CD14-positive monocyte (primary cell): ENCODE measurements at regions not wholly inside any gene's neighbourhood (a gene's known extent, or its start where the extent isn't known, plus 50 kb on each side); places are given as distances from the start of the nearest gene placed in this dataset.

ENCODE experiments used
- DNase-seq, 3 donors: peaks; one replicate each; pipeline ENCODE4 v3.0.0-alpha.2; 2011 to 2022
- H2AFZ ChIP-seq: 2 replicates; pipeline ENCODE4 v1.6.0; 2012; ENCODE audit warnings: mild to moderate bottlenecking, low read depth, low read length, inconsistent platforms; ENCODE audit not compliant: insufficient read depth, poor library complexity, severe bottlenecking
- H3K27ac ChIP-seq, 2 donors: 1 replicate in 1 of 2; 2 replicates in 1 of 2; pipeline ENCODE4 v1.5.1; 2012 to 2013; ENCODE audit warnings: low read length in 2 of 2, control low read depth in 1 of 2, inconsistent platforms in 1 of 2, low read depth in 1 of 2, mild to moderate bottlenecking in 1 of 2
- H3K27me3 ChIP-seq, 2 donors: one replicate each; pipeline versions ENCODE4 v1.6.0 to v1.6.1; 2011 to 2013; ENCODE audit warnings: low read length in 2 of 2; ENCODE audit not compliant: control insufficient read depth in 2 of 2, insufficient read depth in 2 of 2
- H3K36me3 ChIP-seq, 2 donors: replicated peaks in 1 of 2; 1 replicate in 1 of 2; 2 replicates in 1 of 2; pipeline versions ENCODE4 v1.5.1 to v1.6.1; 2012 to 2013; ENCODE audit warnings: low read length in 2 of 2, control low read depth in 1 of 2, inconsistent platforms in 1 of 2, mild to moderate bottlenecking in 1 of 2; ENCODE audit not compliant: insufficient read depth in 2 of 2, control insufficient read depth in 1 of 2
- H3K4me1 ChIP-seq, 2 donors: 1 replicate in 1 of 2; 2 replicates in 1 of 2; pipeline versions ENCODE4 v1.5.1 to v1.6.1; 2012 to 2013; ENCODE audit warnings: low read length in 2 of 2, control low read depth in 1 of 2, inconsistent platforms in 1 of 2, mild to moderate bottlenecking in 1 of 2, moderate library complexity in 1 of 2; ENCODE audit not compliant: insufficient read depth in 2 of 2, control insufficient read depth in 1 of 2
- H3K4me2 ChIP-seq: replicated peaks from 2 replicates; pipeline ENCODE3; 2012; ENCODE audit warnings: low read length, moderate library complexity, mild to moderate bottlenecking; ENCODE audit not compliant: poor library complexity, severe bottlenecking; ENCODE audit errors: extremely low read depth
- H3K4me3 ChIP-seq, 3 experiments: fragments of 200-600 bp in 1 of 3; sonication (generic) in 1 of 3; replicated peaks in 1 of 3; 1 replicate in 2 of 3; 2 replicates in 1 of 3; pipeline ENCODE4 v1.5.1; 2011 to 2013; ENCODE audit warnings: low read length in 3 of 3, mild to moderate bottlenecking in 3 of 3, control low read depth in 2 of 3, low read depth in 2 of 3, inconsistent platforms in 1 of 3, moderate library complexity in 1 of 3
- H3K79me2 ChIP-seq: 2 replicates; pipeline ENCODE4 v1.6.0; 2012; ENCODE audit warnings: mild to moderate bottlenecking, control low read depth, inconsistent platforms, low read length, moderate library complexity; ENCODE audit not compliant: insufficient read depth
- H3K9ac ChIP-seq: 2 replicates; pipeline ENCODE4 v1.6.0; 2017; ENCODE audit warnings: low read length, mild to moderate bottlenecking; ENCODE audit not compliant: insufficient read depth, poor library complexity, severe bottlenecking
- H3K9me3 ChIP-seq, 2 donors: replicated peaks in 1 of 2; 1 replicate in 1 of 2; 2 replicates in 1 of 2; pipeline versions ENCODE4 v1.5.1 to v1.6.1; 2012 to 2013; ENCODE audit warnings: low read length in 2 of 2, control low read depth in 1 of 2; ENCODE audit not compliant: control insufficient read depth in 1 of 2, insufficient read depth in 1 of 2
- H4K20me1 ChIP-seq: 2 replicates; pipeline ENCODE4 v1.6.0; 2012; ENCODE audit warnings: mild to moderate bottlenecking, low read length, control low read depth, moderate library complexity; ENCODE audit not compliant: insufficient read depth
- H3K27ac Mint-ChIP-seq, 7 donors: one replicate each; pipeline ENCODE4 v1.8.0; 2020; ENCODE audit warnings: mild to moderate bottlenecking in 7 of 7, mixed read lengths in 7 of 7, moderate library complexity in 6 of 7, inconsistent platforms in 2 of 7
- H3K27me3 Mint-ChIP-seq, 3 donors: one replicate each; pipeline ENCODE4 v1.8.0; 2021 to 2022; ENCODE audit warnings: low read depth in 3 of 3, mild to moderate bottlenecking in 3 of 3, mixed read lengths in 3 of 3, moderate library complexity in 3 of 3, inconsistent platforms in 1 of 3
- H3K36me3 Mint-ChIP-seq, 2 donors: one replicate each; pipeline ENCODE4 v1.8.0; 2020; ENCODE audit warnings: mixed read lengths in 2 of 2, inconsistent platforms in 1 of 2, mild to moderate bottlenecking in 1 of 2
- H3K4me1 Mint-ChIP-seq: one replicate; pipeline ENCODE4 v1.8.0; 2020; ENCODE audit warnings: mild to moderate bottlenecking, mixed read lengths
- H3K4me3 Mint-ChIP-seq, 2 donors: one replicate each; pipeline ENCODE4 v1.8.0; 2020; ENCODE audit warnings: mild to moderate bottlenecking in 2 of 2, mixed read lengths in 2 of 2, moderate library complexity in 1 of 2
- H3K9me3 Mint-ChIP-seq, 7 donors: one replicate each; pipeline ENCODE4 v1.8.0; 2020 to 2022; ENCODE audit warnings: mixed read lengths in 7 of 7, mild to moderate bottlenecking in 6 of 7, moderate library complexity in 6 of 7, inconsistent platforms in 2 of 7
- WGBS: methylation state at CpG from one replicate; pipeline ENCODE4 v1.1.5; 2013; ENCODE audit warnings: missing lambda C conversion rate; ENCODE audit not compliant: insufficient coverage; 5-methylcytosine and 5-hydroxymethylcytosine counted together
- intact Hi-C, 2 donors: fragments of 100-400 bp; cut with micrococcal nuclease; formaldehyde crosslinking; loops; one replicate each; pipeline versions ENCODE4 v1.15.0 to v1.15.1; 2023
- TF ChIP-seq, protein P1 (sequence below): fragments of 200-600 bp; IDR thresholded peaks from one replicate; pipeline ENCODE4 v1.8.0; 2022; ENCODE audit warnings: antibody characterized with exemption, mild to moderate bottlenecking

- H3K9ac ChIP-seq: peak overlapping the region; percentile 62
- peak overlapping the region; percentile 79 to 94 for H3K27ac ChIP-seq
- no peaks in the 10 kb centered on the region for H3K9me3 ChIP-seq
- TF ChIP-seq, protein P1, sequence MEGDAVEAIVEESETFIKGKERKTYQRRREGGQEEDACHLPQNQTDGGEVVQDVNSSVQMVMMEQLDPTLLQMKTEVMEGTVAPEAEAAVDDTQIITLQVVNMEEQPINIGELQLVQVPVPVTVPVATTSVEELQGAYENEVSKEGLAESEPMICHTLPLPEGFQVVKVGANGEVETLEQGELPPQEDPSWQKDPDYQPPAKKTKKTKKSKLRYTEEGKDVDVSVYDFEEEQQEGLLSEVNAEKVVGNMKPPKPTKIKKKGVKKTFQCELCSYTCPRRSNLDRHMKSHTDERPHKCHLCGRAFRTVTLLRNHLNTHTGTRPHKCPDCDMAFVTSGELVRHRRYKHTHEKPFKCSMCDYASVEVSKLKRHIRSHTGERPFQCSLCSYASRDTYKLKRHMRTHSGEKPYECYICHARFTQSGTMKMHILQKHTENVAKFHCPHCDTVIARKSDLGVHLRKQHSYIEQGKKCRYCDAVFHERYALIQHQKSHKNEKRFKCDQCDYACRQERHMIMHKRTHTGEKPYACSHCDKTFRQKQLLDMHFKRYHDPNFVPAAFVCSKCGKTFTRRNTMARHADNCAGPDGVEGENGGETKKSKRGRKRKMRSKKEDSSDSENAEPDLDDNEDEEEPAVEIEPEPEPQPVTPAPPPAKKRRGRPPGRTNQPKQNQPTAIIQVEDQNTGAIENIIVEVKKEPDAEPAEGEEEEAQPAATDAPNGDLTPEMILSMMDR: peak; percentile 94
- WGBS: 69% methylated on average over 8 of the region's 11 CpGs
- Mint-ChIP-seq H3K4me3 (no peak overlapping the region), H3K4me1 (peaks cover 47% of the 10 kb centered on the region), H3K27ac (peak overlapping the region; percentile 93 to 99 (median 96)), H3K27me3 (peaks cover 0 to 6% (median 0%) of the 10 kb centered on the region in 3 donors), H3K36me3 (no peaks in the 10 kb centered on the region), H3K9me3 (peaks cover 0 to 2% (median 0%) of the 10 kb centered on the region in 7 donors)
- H3K4me3 ChIP-seq: peak overlapping the region in 1 of 3 experiments; percentile 33
- no peak overlapping the region for H3K4me2 ChIP-seq
- no peaks in the 10 kb centered on the region for H3K79me2 ChIP-seq
- H3K4me1 ChIP-seq: peaks cover 48 to 53% of the 10 kb centered on the region in 2 donors
- DNase-seq: peak; percentile 66 to 80 (median 73)
- H2AFZ ChIP-seq: peak overlapping the region; percentile 75
- intact Hi-C loops: loop anchor here (5.0 kb wide), 3 partner anchors 37 to 97 kb away; no protein-coding TSS in a partner anchor
- no peaks in the 10 kb centered on the region for H3K27me3 ChIP-seq
- no peaks in the 10 kb centered on the region for H3K36me3 ChIP-seq
- no peaks in the 10 kb centered on the region for H4K20me1 ChIP-seq
Measured at GRCh38 chr22:22060200-22061084, 77.9 kb upstream of the TOP3B start.

DNA sequence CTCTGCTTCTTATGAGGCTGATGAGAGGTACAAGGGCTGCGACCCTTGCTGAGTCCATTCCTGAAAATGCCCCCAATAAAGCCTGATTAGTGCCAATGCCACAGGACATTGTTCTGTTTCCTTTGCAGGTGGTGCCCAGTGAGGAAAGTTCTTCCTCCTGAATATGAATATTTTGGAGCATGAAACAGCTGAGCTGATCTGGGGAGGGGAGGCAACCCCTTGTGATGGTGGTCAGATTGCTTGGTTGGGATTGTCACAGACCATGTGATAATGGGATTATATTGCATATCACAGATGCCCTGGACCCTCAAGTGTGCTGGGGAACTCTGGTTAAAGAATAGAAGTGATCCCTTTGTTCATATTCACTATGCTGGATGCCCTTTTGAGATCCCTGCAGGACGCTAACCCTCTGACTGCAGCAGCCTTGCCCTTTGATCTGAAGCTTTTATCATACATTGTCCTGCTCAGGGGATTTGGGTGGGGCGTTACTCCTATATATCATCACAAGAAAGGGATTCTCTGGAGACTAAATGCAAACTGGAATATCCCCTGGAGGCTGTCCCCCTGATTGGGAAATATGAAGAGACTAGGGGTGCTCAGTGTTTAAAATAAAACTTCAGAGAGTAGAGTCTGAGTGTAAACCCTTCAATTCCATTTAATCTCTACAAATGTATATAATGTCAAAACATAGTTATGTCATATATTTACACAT lies 76.9 kb upstream of the TOP3B start:
- Histone ChIP-seq H2AFZ (peak overlapping the region; percentile 53), H3K27ac (no peak overlapping the region), H3K9me3 (no peaks in the 10 kb centered on the region), H3K4me1 (peaks cover 48 to 53% of the 10 kb centered on the region in 2 donors), H3K36me3 (no peaks in the 10 kb centered on the region), H3K4me3 (no peak overlapping the region), H3K4me2 (no peak overlapping the region), H4K20me1 (no peaks in the 10 kb centered on the region), H3K79me2 (no peaks in the 10 kb centered on the region), H3K27me3 (no peaks in the 10 kb centered on the region), H3K9ac (no peak overlapping the region)
- Mint-ChIP-seq H3K27me3 (peaks cover 2 to 7% (median 2%) of the 10 kb centered on the region in 3 donors), H3K4me1 (peaks cover 45% of the 10 kb centered on the region), H3K4me3 (no peak overlapping the region), H3K9me3 (peaks cover 0 to 2% (median 0%) of the 10 kb centered on the region in 7 donors), H3K36me3 (no peaks in the 10 kb centered on the region), H3K27ac (no peak overlapping the region)
- no peak for DNase-seq
- TF ChIP-seq, protein P1: no peak
- intact Hi-C loops: loop anchor here (5.0 kb wide), 3 partner anchors 38 to 98 kb away; no protein-coding TSS in a partner anchor
- 100% methylated on average over 1 of the region's 3 CpGs for WGBS
